ENCODE measurements at regions not wholly inside any gene's neighbourhood (a gene's known extent, or its start where the extent isn't known, plus 50 kb on each side); places are given as distances from the start of the nearest gene placed in this dataset.

GRCh38 chr4:96312046-96312685 lies 472.3 kb downstream of the PDHA2 start:
- whole genome bisulfite sequencing, 2 experiments (ENCODE audit: insufficient coverage in 1 of 2, insufficient read length in 1 of 2): 92% methylated on average over 1 to 4 of the region's 4 CpGs

GRCh38 chr4:96315815-96316214 lies 475.9 kb downstream of the PDHA2 start:
- TF ChIP-seq CTCF (conservative IDR thresholded peaks at IDR 0.05): no peak
- Histone ChIP-seq H3K27ac (ENCODE audit: low read depth, low read length) (no peak overlapping the region), H3K4me1 (ENCODE audit: control insufficient read depth, insufficient read depth, low read length) (no peaks in the 10 kb centered on the region), H3K9ac (ENCODE audit: extremely low read depth, low read length, poor library complexity, severe bottlenecking) (no peak overlapping the region), H3K36me3 (ENCODE audit: control insufficient read depth, insufficient read depth, low read length) (no peaks in the 10 kb centered on the region), H3K9me3 (ENCODE audit: control insufficient read depth, low read length) (no peaks in the 10 kb centered on the region), H3K4me3 (ENCODE audit: low read length) (no peak overlapping the region), H3K27me3 (ENCODE audit: control insufficient read depth, insufficient read depth, low read length, poor library complexity, severe bottlenecking) (no peaks in the 10 kb centered on the region)
- Mint-ChIP-seq H3K9me3 (no peaks in the 10 kb centered on the region), H3K27ac (no peak overlapping the region), H3K27me3 (ENCODE audit: insufficient read depth) (no peaks in the 10 kb centered on the region), H3K4me1 (no peaks in the 10 kb centered on the region), H3K36me3 (ENCODE audit: low read depth) (no peaks in the 10 kb centered on the region), H3K4me3 (no peak overlapping the region)
- WGBS, 2 experiments (ENCODE audit: insufficient coverage in 1 of 2, insufficient read length in 1 of 2): 82 to 92% methylated on average over 2 of the region's 2 CpGs
- DNase-seq: no peak

More at GRCh38 chr4:96312046-96312685, 472.3 kb downstream of the PDHA2 start:
- DNase-seq: no peak
- H3K9me3 ChIP-seq (ENCODE audit: control insufficient read depth, low read length): peaks cover 25% of the 10 kb centered on the region
- Mint-ChIP-seq H3K27ac (no peak overlapping the region), H3K27me3 (ENCODE audit: insufficient read depth) (no peaks in the 10 kb centered on the region), H3K4me3 (no peak overlapping the region), H3K4me1 (no peaks in the 10 kb centered on the region), H3K36me3 (ENCODE audit: low read depth) (peaks cover 15% of the 10 kb centered on the region), H3K9me3 (peaks cover 22% of the 10 kb centered on the region)
- H3K4me3 ChIP-seq (ENCODE audit: low read length): no peak overlapping the region
- no peaks in the 10 kb centered on the region for H3K4me1 ChIP-seq (ENCODE audit: control insufficient read depth, insufficient read depth, low read length)
- no peaks in the 10 kb centered on the region for H3K36me3 ChIP-seq (ENCODE audit: control insufficient read depth, insufficient read depth, low read length)
- H3K27me3 ChIP-seq (ENCODE audit: control insufficient read depth, insufficient read depth, low read length, poor library complexity, severe bottlenecking): no peaks in the 10 kb centered on the region
- TF ChIP-seq CTCF (conservative IDR thresholded peaks at IDR 0.05): no peak
- H3K27ac ChIP-seq (ENCODE audit: low read depth, low read length): no peak overlapping the region
- no peak overlapping the region for H3K9ac ChIP-seq (ENCODE audit: extremely low read depth, low read length, poor library complexity, severe bottlenecking)

- H3K4me3 Mint-ChIP-seq: no peak overlapping the region
- Histone ChIP-seq H3K4me1 (ENCODE audit: control insufficient read depth, insufficient read depth, low read length) (no peaks in the 10 kb centered on the region), H3K27me3 (ENCODE audit: control insufficient read depth, insufficient read depth, low read length, poor library complexity, severe bottlenecking) (no peaks in the 10 kb centered on the region), H3K27ac (ENCODE audit: low read depth, low read length) (no peak overlapping the region), H3K4me3 (ENCODE audit: low read length) (no peak overlapping the region), H3K9me3 (ENCODE audit: control insufficient read depth, low read length) (no peaks in the 10 kb centered on the region), H3K36me3 (ENCODE audit: control insufficient read depth, insufficient read depth, low read length) (no peaks in the 10 kb centered on the region), H3K9ac (ENCODE audit: extremely low read depth, low read length, poor library complexity, severe bottlenecking) (no peak overlapping the region)
- no peaks in the 10 kb centered on the region for H3K9me3 Mint-ChIP-seq
- H3K4me1 Mint-ChIP-seq: no peaks in the 10 kb centered on the region
- H3K36me3 Mint-ChIP-seq (ENCODE audit: low read depth): no peaks in the 10 kb centered on the region
- TF ChIP-seq CTCF (conservative IDR thresholded peaks at IDR 0.05): no peak
- no peaks in the 10 kb centered on the region for H3K27me3 Mint-ChIP-seq (ENCODE audit: insufficient read depth)
- no peak overlapping the region for H3K27ac Mint-ChIP-seq
- 89% methylated on average over 2 of the region's 2 CpGs; no CpG with 5 or more reads in 1 of the 2 experiments for WGBS, 2 experiments (ENCODE audit: insufficient coverage in 1 of 2, insufficient read length in 1 of 2)
- DNase-seq: no peak
Observed at GRCh38 chr4:96316776-96317175, 476.9 kb downstream of the PDHA2 start.
